ENCODE measurements at regions not wholly inside any gene's neighbourhood (a gene's known extent, or its start where the extent isn't known, plus 50 kb on each side); places are given as distances from the start of the nearest gene placed in this dataset.

- TF ChIP-seq POLR2A (IDR thresholded peaks at IDR 0.05) (no peak), POLR2AphosphoS5 (IDR thresholded peaks at IDR 0.05; ENCODE audit: insufficient read depth in 1 of 2, low read depth in 1 of 2) (no peak)
These were observed 487.6 kb upstream of the MBL2 start for GRCh38 chr10:53260213-53260612.
